NB4 (cell line): ENCODE measurements at regions not wholly inside any gene's neighbourhood (a gene's known extent, or its start where the extent isn't known, plus 50 kb on each side); places are given as distances from the start of the nearest gene placed in this dataset.

Source experiments
- DNase-seq: peaks from one replicate; pipeline ENCODE4 v3.0.0; 2010; ENCODE audit warnings: low read depth
- H3K4me3 ChIP-seq: one replicate; pipeline ENCODE4 v1.5.1; 2011; ENCODE audit warnings: mild to moderate bottlenecking, low read depth, low read length, moderate library complexity
- MYC ChIP-seq: IDR thresholded peaks from 2 replicates; pipeline ENCODE4 v1.6.1; 2011; ENCODE audit warnings: low read depth, low read length
- POLR2A ChIP-seq: IDR thresholded peaks from 2 replicates; pipeline ENCODE4 v1.6.1; 2011; ENCODE audit warnings: mild to moderate bottlenecking; ENCODE audit not compliant: insufficient read length; ENCODE audit errors: extremely low read depth
- TF ChIP-seq, protein P1 (sequence below): IDR thresholded peaks from one replicate; pipeline ENCODE4 v1.5.1; 2012; ENCODE audit warnings: low read depth, low read length
- TF ChIP-seq, protein P2 (sequence below): IDR thresholded peaks from 2 replicates; pipeline ENCODE4 v1.6.1; 2011; ENCODE audit warnings: low read depth, low read length

DNA sequence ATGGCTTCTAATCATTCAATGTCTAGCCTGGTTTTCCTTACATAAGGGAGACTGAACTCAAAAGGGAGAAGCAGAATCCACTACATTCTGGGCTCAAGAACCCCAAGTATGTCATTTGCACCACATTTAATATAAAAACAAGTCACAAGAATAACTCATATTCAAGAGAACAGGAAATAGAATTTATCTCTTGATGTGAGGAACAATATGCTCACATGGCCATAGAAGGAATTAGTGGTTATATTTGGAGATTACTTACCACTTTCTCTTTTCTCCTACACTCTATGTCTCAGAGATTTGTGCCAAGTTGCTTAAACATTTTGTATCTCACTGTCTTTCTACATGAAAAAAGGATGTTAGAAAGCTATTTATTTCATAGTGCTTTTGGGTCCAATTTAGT lies 922.6 kb upstream of the PABPC4L start:
- DNase-seq, result no peak
- TF ChIP-seq, protein P1, sequence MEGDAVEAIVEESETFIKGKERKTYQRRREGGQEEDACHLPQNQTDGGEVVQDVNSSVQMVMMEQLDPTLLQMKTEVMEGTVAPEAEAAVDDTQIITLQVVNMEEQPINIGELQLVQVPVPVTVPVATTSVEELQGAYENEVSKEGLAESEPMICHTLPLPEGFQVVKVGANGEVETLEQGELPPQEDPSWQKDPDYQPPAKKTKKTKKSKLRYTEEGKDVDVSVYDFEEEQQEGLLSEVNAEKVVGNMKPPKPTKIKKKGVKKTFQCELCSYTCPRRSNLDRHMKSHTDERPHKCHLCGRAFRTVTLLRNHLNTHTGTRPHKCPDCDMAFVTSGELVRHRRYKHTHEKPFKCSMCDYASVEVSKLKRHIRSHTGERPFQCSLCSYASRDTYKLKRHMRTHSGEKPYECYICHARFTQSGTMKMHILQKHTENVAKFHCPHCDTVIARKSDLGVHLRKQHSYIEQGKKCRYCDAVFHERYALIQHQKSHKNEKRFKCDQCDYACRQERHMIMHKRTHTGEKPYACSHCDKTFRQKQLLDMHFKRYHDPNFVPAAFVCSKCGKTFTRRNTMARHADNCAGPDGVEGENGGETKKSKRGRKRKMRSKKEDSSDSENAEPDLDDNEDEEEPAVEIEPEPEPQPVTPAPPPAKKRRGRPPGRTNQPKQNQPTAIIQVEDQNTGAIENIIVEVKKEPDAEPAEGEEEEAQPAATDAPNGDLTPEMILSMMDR, result no peak
- TF ChIP-seq, protein P2, sequence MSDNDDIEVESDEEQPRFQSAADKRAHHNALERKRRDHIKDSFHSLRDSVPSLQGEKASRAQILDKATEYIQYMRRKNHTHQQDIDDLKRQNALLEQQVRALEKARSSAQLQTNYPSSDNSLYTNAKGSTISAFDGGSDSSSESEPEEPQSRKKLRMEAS, result no peak
- TF ChIP-seq MYC (no peak), POLR2A (no peak)
- H3K4me3 ChIP-seq, result no peak overlapping the region

DNA sequence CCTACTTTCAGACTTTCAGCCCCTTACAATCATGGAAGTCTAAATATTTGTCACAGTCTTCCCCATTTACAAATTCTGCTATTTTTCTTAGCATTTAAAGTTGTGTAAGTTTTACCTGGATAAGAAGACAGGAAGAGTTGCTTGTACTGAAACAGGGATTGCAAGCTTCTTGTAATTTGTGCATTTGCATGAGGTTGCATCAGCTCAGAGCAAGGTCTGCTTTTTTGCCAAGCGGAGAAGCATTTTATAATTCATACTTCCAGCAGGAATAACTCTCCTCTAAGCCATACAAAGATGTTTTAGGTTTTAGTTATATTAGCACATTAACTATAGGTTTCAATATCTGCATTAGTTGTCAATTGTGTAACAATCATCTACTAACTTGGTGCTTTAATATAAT lies 922.0 kb upstream of the PABPC4L start:
- TF ChIP-seq, protein P1, result no peak
- no peak for DNase-seq
- no peak overlapping the region for H3K4me3 ChIP-seq

DNA sequence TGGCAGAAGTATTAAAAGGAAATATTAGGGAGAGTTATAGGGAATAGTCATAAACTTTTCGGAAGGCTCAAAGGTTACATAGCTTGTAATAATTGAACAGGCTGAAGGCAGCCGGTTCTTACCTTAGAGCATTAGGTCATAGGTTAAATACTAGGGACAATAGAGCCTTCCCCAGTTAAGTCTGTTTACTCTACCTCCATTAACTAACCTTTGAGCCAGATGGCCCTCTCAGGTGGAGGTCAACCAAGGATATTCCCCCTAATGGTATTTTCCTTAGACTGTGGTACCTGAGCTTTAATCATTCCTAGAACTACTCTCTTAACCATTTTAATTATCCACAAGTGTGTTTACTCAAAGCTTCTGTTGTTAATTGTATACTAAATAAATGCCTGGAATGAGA lies 920.9 kb upstream of the PABPC4L start:
- no peak for TF ChIP-seq MYC
- no peak for TF ChIP-seq POLR2A
- TF ChIP-seq, protein P1, result no peak
- TF ChIP-seq, protein P2, result no peak
- no peak overlapping the region for H3K4me3 ChIP-seq
- no peak for DNase-seq

DNA sequence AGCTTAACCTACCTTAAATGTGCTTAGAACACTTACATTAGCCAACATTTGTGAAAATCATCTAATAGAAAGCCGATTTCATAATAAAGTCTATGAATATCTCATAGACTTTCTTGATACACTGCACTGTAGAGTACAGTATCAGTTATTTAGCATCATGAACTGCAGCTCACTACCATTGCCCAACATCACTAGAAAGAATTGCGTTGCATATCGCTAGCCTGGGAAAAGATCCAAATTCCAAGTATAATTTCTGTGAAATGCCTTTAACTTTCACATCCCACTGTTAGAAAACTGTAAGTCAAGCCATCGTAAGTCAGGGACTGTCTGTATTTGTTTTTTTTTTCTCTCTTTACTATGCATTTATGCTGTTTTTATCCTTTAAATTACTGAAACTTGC lies 918.6 kb upstream of the PABPC4L start:
- TF ChIP-seq, protein P2, result no peak
- no peak for TF ChIP-seq POLR2A
- TF ChIP-seq MYC, result no peak
- TF ChIP-seq, protein P1, result no peak
- DNase-seq, result no peak

DNA sequence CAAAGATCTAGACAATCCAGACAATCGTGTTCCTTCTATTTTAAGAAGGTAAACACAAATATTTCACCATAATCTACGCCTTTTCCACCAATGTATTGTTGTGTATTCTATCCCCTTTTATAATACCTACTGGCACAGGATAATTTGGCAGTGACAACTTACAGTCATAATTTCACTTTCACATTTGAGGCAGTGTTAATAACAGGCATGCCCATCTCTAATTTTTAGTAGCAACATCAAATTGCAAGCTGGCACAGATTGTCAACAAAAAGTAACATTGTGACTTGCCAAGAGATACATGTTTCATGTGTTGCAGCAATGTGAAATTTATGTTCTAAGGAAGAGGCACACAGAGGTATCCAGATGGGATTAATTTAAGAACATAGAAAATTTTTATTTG lies 912.5 kb upstream of the PABPC4L start:
- no peak for DNase-seq
- no peak overlapping the region for H3K4me3 ChIP-seq
- TF ChIP-seq, protein P1, result no peak
- TF ChIP-seq MYC (no peak), POLR2A (no peak)
- TF ChIP-seq, protein P2, result no peak

More for the DNA sequence above, 918.6 kb upstream of the PABPC4L start:
- no peak overlapping the region for H3K4me3 ChIP-seq

DNA sequence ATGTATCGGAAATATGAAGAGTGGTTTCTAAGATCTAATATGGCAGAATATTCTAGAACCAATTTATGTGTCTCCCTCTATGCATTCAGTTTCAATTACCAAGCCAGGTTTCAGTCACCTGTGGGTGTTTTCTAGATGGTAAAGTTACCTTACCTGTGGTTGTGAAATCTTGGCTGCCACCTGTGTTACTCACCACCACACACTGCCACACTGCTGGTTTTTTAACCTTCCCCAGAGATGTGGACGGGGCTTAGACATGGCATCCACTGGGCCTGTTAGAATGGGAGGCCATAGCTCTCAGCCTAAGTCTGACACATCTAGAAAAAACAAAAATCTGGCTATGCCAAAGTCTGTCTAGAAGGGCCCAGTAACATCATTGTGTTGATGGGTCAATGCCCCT lies 896.5 kb upstream of the PABPC4L start:
- no peak for TF ChIP-seq POLR2A
- TF ChIP-seq, protein P2, result no peak
- TF ChIP-seq, protein P1, result no peak
- no peak overlapping the region for H3K4me3 ChIP-seq
- DNase-seq, result no peak
